PC-3 (cell line): ENCODE measurements at regions not wholly inside any gene's neighbourhood (a gene's known extent, or its start where the extent isn't known, plus 50 kb on each side); places are given as distances from the start of the nearest gene placed in this dataset.

Experiments used
- ATAC-seq: fragments of 200-7000 bp; cut with Tn5 transposase; 2 replicates; pipeline ENCODE4 v1.9.1; 2020; ENCODE audit warnings: mild to moderate bottlenecking, moderate library complexity
- BruUV-seq: library from RNA; stranded (reverse); fragments of 400-500 nt; replicated peaks from 2 replicates; lab custom pipeline; 2021; lab: Mats Ljungman, UMichigan
- CTCF ChIA-PET: fragments of 300-600 bp; sonication (Branson Sonifier 250); formaldehyde crosslinking; loops from one replicate; lab custom pipeline; 2022; ENCODE audit warnings: antibody characterized with exemption; lab: Charles Lee
- POLR2A ChIA-PET: fragments of 300-600 bp; sonication (Branson Sonifier 250); formaldehyde crosslinking; loops from one replicate; lab custom pipeline; 2022; ENCODE audit warnings: antibody characterized with exemption; ENCODE audit not compliant: unreplicated experiment; lab: Charles Lee
- DNase-seq: peaks from one replicate; pipeline ENCODE4 v3.0.0-alpha.2; 2015
- H2AFZ ChIP-seq: fragments of 300-600 bp; sonication (generic); 2 replicates; pipeline ENCODE4 v1.6.0; 2016; ENCODE audit warnings: antibody characterized with exemption, low read length
- H3F3A ChIP-seq: fragments of 300-600 bp; sonication (generic); one replicate; pipeline ENCODE4 v1.6.0; 2017; ENCODE audit warnings: antibody characterized with exemption, low read length, control low read depth, mild to moderate bottlenecking; ENCODE audit not compliant: unreplicated experiment
- H3K27ac ChIP-seq: fragments of 300-600 bp; sonication (generic); 2 replicates; pipeline ENCODE4 v1.5.1; 2016; ENCODE audit warnings: mild to moderate bottlenecking, low read length
- H3K27me3 ChIP-seq: fragments of 300-600 bp; sonication (generic); 2 replicates; pipeline ENCODE4 v1.6.1; 2016; ENCODE audit warnings: low read length, mixed read lengths
- H3K36me3 ChIP-seq: fragments of 300-600 bp; sonication (generic); 2 replicates; pipeline ENCODE4 v1.6.1; 2016; ENCODE audit warnings: low read depth, mixed run types, low read length, mixed read lengths
- H3K4me1 ChIP-seq: fragments of 300-600 bp; sonication (generic); 2 replicates; pipeline ENCODE4 v1.5.1; 2016; ENCODE audit warnings: low read length; ENCODE audit not compliant: insufficient read depth
- H3K4me2 ChIP-seq: fragments of 300-600 bp; sonication (generic); 2 replicates; pipeline ENCODE4 v1.6.0; 2016; ENCODE audit warnings: low read length
- H3K4me3 ChIP-seq: fragments of 300-600 bp; sonication (generic); 2 replicates; pipeline ENCODE4 v1.5.1; 2016; ENCODE audit warnings: mild to moderate bottlenecking, low read length, mixed read lengths
- H3K79me2 ChIP-seq: fragments of 300-600 bp; sonication (generic); 2 replicates; pipeline ENCODE4 v1.6.1; 2017; ENCODE audit warnings: low read length, mixed read lengths
- H3K9ac ChIP-seq: fragments of 300-600 bp; sonication (generic); 2 replicates; pipeline ENCODE4 v1.6.0; 2016; ENCODE audit warnings: mild to moderate bottlenecking, low read length
- H3K9me2 ChIP-seq: fragments of 300-600 bp; sonication (generic); replicated peaks from 2 replicates; pipeline ENCODE4 v1.6.1; 2016; ENCODE audit warnings: mixed run types, low read length, mixed read lengths
- H3K9me3 ChIP-seq: fragments of 300-600 bp; sonication (generic); 2 replicates; pipeline ENCODE4 v1.6.1; 2016; ENCODE audit warnings: low read length, mixed read lengths
- H4K20me1 ChIP-seq: fragments of 300-600 bp; sonication (generic); 2 replicates; pipeline ENCODE4 v1.6.1; 2016; ENCODE audit warnings: low read length, mixed read lengths
- EZH2 ChIP-seq: fragments of 300-600 bp; sonication (generic); IDR thresholded peaks from one replicate; pipeline ENCODE4 v1.6.1; 2017; ENCODE audit warnings: antibody characterized with exemption, mild to moderate bottlenecking, low read length; ENCODE audit not compliant: unreplicated experiment
- EZH2phosphoT487 ChIP-seq: fragments of 300-600 bp; sonication (generic); IDR thresholded peaks from 2 replicates; pipeline ENCODE4 v1.6.1; 2018; ENCODE audit warnings: mild to moderate bottlenecking, antibody characterized with exemption, low read length, borderline replicate concordance
- intact Hi-C: fragments of 100-400 bp; cut with micrococcal nuclease; formaldehyde crosslinking; loops from 2 replicates; pipeline ENCODE4 v1.9.0; 2023
- TF ChIP-seq, protein P1 (sequence below): fragments of 300-600 bp; sonication (generic); conservative IDR thresholded peaks from 2 replicates; pipeline ENCODE4 v1.5.1; 2017; ENCODE audit warnings: antibody characterized with exemption, low read depth, mild to moderate bottlenecking, low read length

DNA sequence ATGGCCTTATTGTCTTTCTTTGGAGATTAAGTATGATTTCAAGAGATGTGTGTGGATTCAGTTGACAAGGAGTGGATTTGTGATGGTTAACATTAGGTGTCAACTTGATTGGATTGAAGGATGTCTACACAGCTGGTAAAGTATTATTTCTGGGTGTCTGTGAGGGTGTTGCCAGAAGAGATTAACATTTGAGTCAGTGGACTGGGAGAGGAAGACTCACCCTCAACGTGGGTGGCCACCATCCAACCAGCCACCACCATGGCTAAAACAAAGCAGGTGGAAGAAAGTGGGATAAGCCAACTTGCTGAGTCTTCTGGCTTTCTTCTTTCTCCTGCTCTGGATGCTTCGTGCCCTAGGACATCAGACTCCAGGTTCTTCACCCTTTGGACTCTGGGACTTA is 76.1 kb downstream of the GPR37 start:
- no TSS peak for BruUV-seq
- intact Hi-C loops = no loop called here

DNA sequence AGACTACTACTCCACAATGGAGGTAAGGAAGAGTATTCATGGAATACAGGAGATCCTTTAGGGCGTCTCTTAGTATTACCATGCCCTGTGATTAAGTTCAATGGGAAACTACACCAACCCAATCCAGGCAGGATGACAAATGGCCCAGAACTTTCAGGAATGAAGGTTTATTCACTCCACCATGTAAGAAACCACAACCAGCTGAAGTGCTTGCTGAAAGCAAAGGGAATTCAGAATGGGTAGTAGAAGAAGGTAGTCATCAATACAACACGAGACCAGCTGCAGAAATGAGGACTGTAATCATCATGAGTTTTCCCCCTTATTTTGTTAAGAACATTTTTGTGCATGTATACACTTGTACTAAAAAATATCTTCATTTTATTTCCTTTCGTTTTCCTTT is 76.6 kb downstream of the GPR37 start:
- ChIA-PET POLR2A (no interaction called here), CTCF (no interaction called here)
- Histone ChIP-seq H3K4me2 (no peak overlapping the region), H3K27me3 (no peaks in the 10 kb centered on the region), H3K9me2 (no peaks in the 10 kb centered on the region), H3K4me1 (peaks cover 11% of the 10 kb centered on the region; the same call in 1 of the 2 replicates), H3K36me3 (no peaks in the 10 kb centered on the region), H3K9ac (no peak overlapping the region), H2AFZ (no peak overlapping the region), H3K27ac (no peak overlapping the region), H3K79me2 (no peaks in the 10 kb centered on the region), H3K4me3 (no peak overlapping the region), H3F3A (no peaks in the 10 kb centered on the region), H3K9me3 (no peaks in the 10 kb centered on the region), H4K20me1 (no peaks in the 10 kb centered on the region)
- BruUV-seq = no TSS peak
- ATAC-seq (no peak), DNase-seq (peak; percentile 44)
- TF ChIP-seq, protein P1, sequence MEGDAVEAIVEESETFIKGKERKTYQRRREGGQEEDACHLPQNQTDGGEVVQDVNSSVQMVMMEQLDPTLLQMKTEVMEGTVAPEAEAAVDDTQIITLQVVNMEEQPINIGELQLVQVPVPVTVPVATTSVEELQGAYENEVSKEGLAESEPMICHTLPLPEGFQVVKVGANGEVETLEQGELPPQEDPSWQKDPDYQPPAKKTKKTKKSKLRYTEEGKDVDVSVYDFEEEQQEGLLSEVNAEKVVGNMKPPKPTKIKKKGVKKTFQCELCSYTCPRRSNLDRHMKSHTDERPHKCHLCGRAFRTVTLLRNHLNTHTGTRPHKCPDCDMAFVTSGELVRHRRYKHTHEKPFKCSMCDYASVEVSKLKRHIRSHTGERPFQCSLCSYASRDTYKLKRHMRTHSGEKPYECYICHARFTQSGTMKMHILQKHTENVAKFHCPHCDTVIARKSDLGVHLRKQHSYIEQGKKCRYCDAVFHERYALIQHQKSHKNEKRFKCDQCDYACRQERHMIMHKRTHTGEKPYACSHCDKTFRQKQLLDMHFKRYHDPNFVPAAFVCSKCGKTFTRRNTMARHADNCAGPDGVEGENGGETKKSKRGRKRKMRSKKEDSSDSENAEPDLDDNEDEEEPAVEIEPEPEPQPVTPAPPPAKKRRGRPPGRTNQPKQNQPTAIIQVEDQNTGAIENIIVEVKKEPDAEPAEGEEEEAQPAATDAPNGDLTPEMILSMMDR = no peak
- TF ChIP-seq EZH2 = no peak
- no peak for TF ChIP-seq EZH2phosphoT487
- intact Hi-C loops = no loop called here

More for the DNA sequence above, 76.1 kb downstream of the GPR37 start:
- no peak overlapping the region for H3K4me2 ChIP-seq
- H3K36me3 ChIP-seq = no peaks in the 10 kb centered on the region
- H3K9me3 ChIP-seq = no peaks in the 10 kb centered on the region
- no peak overlapping the region for H3K9ac ChIP-seq
- ChIA-PET CTCF (no interaction called here), POLR2A (no interaction called here)
- H3K4me1 ChIP-seq = peaks cover 11% of the 10 kb centered on the region; the same call in 1 of the 2 replicates
- H4K20me1 ChIP-seq = no peaks in the 10 kb centered on the region
- no peaks in the 10 kb centered on the region for H3K9me2 ChIP-seq
- no peak overlapping the region for H2AFZ ChIP-seq
- no peaks in the 10 kb centered on the region for H3K27me3 ChIP-seq
- H3K27ac ChIP-seq = no peak overlapping the region
- no peaks in the 10 kb centered on the region for H3K79me2 ChIP-seq
- H3F3A ChIP-seq = no peaks in the 10 kb centered on the region
- DNase-seq (no peak), ATAC-seq (no peak)
- H3K4me3 ChIP-seq = no peak overlapping the region
- TF ChIP-seq EZH2phosphoT487 (no peak), EZH2 (no peak)
- TF ChIP-seq, protein P1 = no peak

DNA sequence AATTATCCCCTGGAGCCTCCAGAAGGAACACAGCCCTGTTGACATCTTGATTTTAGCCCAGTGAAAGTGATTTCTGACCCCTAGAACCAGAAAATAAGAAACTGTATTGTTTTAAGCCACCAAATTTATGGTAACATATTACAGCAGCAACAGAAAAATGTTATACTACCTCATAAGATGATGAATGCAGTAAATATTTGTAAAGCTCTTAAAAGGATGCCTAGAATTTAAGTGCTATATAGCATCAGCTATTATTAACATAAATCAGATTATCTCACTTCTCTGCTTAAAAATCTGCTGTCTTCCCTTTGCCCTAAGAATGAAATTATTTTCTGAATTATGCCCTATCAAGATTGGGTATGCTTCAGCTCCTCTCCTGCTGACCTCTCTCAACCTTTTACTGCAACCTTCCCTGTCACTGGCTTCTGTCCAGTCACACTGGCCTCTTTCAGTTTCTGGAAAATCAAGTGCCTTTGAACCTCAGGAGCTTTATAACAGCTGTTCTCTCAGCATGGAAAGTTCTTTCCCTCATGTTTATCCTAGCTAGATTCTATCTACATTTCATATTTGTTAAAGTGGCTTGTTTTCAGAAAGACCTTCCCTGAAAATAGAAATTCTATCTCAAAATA is 78.9 kb downstream of the GPR37 start:
- ATAC-seq (no peak), DNase-seq (no peak)
- Histone ChIP-seq H3K79me2 (no peaks in the 10 kb centered on the region), H3K9me2 (no peaks in the 10 kb centered on the region), H3K9me3 (no peaks in the 10 kb centered on the region), H3K4me2 (no peak overlapping the region), H3F3A (no peaks in the 10 kb centered on the region), H3K4me1 (peaks cover 11% of the 10 kb centered on the region; the same call in 1 of the 2 replicates), H3K9ac (no peak overlapping the region), H3K27me3 (no peaks in the 10 kb centered on the region), H3K4me3 (no peak overlapping the region), H3K36me3 (no peaks in the 10 kb centered on the region), H4K20me1 (no peaks in the 10 kb centered on the region), H2AFZ (no peak overlapping the region), H3K27ac (no peak overlapping the region)
- intact Hi-C loops = no loop called here
- ChIA-PET CTCF (interaction anchor here (0.8 kb wide), 1 partner anchor 79 kb away, joined by 3 read pairs; the partner anchor contains the start of gene GPR37), POLR2A (no interaction called here)
- no TSS peak for BruUV-seq
- TF ChIP-seq, protein P1 = no peak
- no peak for TF ChIP-seq EZH2
- no peak for TF ChIP-seq EZH2phosphoT487
